ENCODE measurements at regions not wholly inside any gene's neighbourhood (a gene's known extent, or its start where the extent isn't known, plus 50 kb on each side); places are given as distances from the start of the nearest gene placed in this dataset.
"Not testable (repeated sequence)": the region's sequence is repeated elsewhere in the genome, so short reads cannot be mapped to it uniquely, and the experiment has no call there.

DNA sequence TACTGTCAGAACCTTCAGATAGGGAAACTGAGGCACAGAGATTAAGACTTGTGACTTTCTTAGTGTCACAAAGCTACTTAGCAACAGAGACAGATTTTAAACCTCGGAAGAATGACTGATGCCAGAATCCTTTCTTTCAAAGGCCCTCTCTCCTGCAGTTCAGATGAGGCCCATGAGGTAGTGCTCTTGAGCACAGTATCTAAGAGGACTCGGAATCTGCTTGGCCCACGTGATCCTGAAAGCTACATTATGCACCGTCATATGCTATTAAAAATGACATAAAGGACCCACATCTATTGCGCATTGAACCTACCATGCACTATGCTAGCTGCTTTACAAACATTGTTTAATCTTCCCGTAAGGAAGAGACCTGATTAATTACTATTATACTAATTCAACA, 355.9 kb downstream of the SFMBT2 start:
- WGBS, 3 donors: 52 to 67% (median 58%) methylated on average over 6 of the region's 6 CpGs
- H3K4me3 ChIP-seq: no peak overlapping the region
- no peak for DNase-seq
- peaks cover 0 to 1% of the 10 kb centered on the region in 2 donors for H3K9me3 ChIP-seq
- no peak overlapping the region for H3K27ac ChIP-seq
- intact Hi-C loops (cut with DNase I): no loop called here
- H3K27me3 ChIP-seq: no peaks in the 10 kb centered on the region
- TF ChIP-seq EP300 (IDR thresholded peaks at IDR 0.05) (no peak), POLR2A (IDR thresholded peaks at IDR 0.05) (no peak), CTCF (IDR thresholded peaks at IDR 0.05) (no peak)
- H3K4me1 ChIP-seq (ENCODE audit: insufficient read depth): no peaks in the 10 kb centered on the region
- no peaks in the 10 kb centered on the region for H3K36me3 ChIP-seq

DNA sequence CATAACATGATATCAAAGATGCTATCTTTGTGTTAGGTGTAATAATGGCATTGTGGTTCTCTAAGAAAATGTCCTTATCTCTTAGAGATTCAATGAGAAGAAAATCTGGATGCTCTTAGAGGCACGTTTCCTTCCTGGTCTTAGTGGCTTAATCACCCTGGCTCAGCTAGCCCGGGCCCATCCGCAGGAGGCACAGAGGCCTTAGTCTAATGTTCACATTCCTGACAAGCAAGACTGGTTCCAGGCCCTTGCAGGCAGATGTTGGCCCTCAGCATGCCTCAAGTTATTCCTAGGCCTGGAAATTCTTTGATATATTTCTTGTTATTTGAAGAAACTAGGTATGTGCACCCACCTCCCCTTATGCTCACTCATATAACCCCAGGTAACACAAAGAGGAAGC, 357.6 kb downstream of the SFMBT2 start:
- Histone ChIP-seq H3K36me3 (no peaks in the 10 kb centered on the region), H3K27ac (no peak overlapping the region), H3K4me3 (no peak overlapping the region), H3K4me1 (ENCODE audit: insufficient read depth) (no peaks in the 10 kb centered on the region), H3K9me3 (peaks cover 0 to 3% of the 10 kb centered on the region in 2 donors), H3K27me3 (no peaks in the 10 kb centered on the region)
- TF ChIP-seq EP300 (IDR thresholded peaks at IDR 0.05): no peak
- no peak for TF ChIP-seq CTCF (IDR thresholded peaks at IDR 0.05)
- TF ChIP-seq POLR2A (IDR thresholded peaks at IDR 0.05): no peak
- WGBS, 3 donors: 88 to 89% (median 88%) methylated on average over 3 of the region's 3 CpGs
- intact Hi-C loops (cut with DNase I): no loop called here
- no peak for DNase-seq

DNA sequence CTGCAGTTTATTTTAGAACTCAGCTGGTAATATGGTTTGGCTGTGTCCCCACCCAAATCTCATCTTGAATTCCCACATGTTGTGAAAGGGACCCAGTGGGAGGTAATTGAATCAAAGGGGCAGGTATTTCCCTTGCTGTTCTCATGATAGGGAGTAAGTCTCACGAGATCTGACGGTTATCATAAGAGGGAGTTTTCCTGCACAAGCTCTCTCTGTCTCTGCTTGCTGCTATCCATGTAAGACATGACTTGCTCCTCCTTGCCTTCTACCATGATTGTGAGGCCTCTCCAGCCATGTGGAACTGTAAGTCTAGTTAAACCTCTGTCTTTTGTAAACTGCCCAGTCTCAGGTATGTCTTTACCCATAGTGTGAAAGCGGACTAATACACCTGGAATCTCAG, 360.8 kb downstream of the SFMBT2 start:
- intact Hi-C loops (cut with DNase I); H3K27ac ChIP-seq; H3K4me1 ChIP-seq (ENCODE audit: insufficient read depth); H3K9me3 ChIP-seq; H3K36me3 ChIP-seq; H3K27me3 ChIP-seq; H3K4me3 ChIP-seq; DNase-seq: not testable (repeated sequence)
- WGBS, 3 donors: 88 to 92% (median 89%) methylated on average over 3 of the region's 3 CpGs

DNA sequence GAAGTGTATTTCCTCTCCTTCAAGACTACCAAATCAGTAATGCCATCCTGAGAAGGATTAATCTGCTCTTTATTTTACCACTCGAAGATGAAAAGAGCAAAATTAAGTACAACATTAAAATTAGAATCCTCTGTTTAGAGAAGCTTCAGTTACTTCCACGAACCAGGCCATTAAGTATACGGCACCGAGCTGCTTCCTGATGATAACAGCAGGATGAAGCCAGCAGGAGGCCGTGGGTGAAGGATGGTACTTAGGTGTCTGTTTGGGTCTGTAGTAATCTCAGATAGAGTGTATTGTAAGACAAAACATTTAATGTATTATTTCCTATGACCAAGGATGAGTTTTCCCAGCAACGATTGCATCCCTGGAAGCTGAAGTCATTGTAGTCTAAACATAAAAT, 362.8 kb downstream of the SFMBT2 start:
- no peak overlapping the region for H3K27ac ChIP-seq
- no peak overlapping the region for H3K4me3 ChIP-seq
- no peak for DNase-seq
- H3K9me3 ChIP-seq: peaks cover 0 to 3% of the 10 kb centered on the region in 2 donors
- intact Hi-C loops (cut with DNase I): no loop called here
- no peaks in the 10 kb centered on the region for H3K4me1 ChIP-seq (ENCODE audit: insufficient read depth)
- TF ChIP-seq CTCF (IDR thresholded peaks at IDR 0.05) (no peak), EP300 (IDR thresholded peaks at IDR 0.05) (no peak), POLR2A (IDR thresholded peaks at IDR 0.05) (no peak)
- 30 to 58% (median 43%) methylated on average over 6 of the region's 6 CpGs for WGBS, 3 donors
- no peaks in the 10 kb centered on the region for H3K36me3 ChIP-seq
- no peaks in the 10 kb centered on the region for H3K27me3 ChIP-seq

DNA sequence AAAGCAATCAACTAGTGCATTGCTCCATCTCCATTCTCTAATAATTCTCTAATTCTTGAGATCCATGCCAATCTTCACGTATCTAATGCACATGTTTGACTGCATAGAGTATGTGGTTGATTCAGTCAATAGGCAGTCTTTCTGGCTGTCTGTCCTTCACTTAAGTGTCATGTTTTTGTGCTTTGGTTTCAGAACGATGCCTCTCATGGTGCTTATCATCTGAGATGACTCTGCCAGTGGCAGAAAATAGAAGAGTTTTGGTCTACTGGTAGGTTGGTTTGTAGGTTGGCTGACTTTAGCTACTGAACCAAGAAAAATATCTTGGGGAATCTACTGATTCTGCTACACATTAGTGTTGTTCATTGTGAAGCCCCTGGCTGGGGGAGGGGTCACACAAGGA, 364.2 kb downstream of the SFMBT2 start:
- no peak for DNase-seq
- no peaks in the 10 kb centered on the region for H3K4me1 ChIP-seq (ENCODE audit: insufficient read depth)
- H3K4me3 ChIP-seq: no peak overlapping the region
- WGBS, 3 donors: 78 to 85% (median 82%) methylated on average over 2 of the region's 2 CpGs
- TF ChIP-seq EP300 (IDR thresholded peaks at IDR 0.05) (no peak), CTCF (IDR thresholded peaks at IDR 0.05) (no peak)
- H3K36me3 ChIP-seq: no peaks in the 10 kb centered on the region
- intact Hi-C loops (cut with DNase I): no loop called here
- H3K27ac ChIP-seq: no peak overlapping the region
- peaks cover 0 to 3% of the 10 kb centered on the region in 2 donors for H3K9me3 ChIP-seq
- no peaks in the 10 kb centered on the region for H3K27me3 ChIP-seq
